ENCODE measurements at regions not wholly inside any gene's neighbourhood (a gene's known extent, or its start where the extent isn't known, plus 50 kb on each side); places are given as distances from the start of the nearest gene placed in this dataset.
"Not testable (repeated sequence)": the region's sequence is repeated elsewhere in the genome, so short reads cannot be mapped to it uniquely, and the experiment has no call there.

GRCh38 chr9:65406625-65407024 lies 121.6 kb upstream of the FOXD4L5 start:
- TF ChIP-seq CTCF (IDR thresholded peaks at IDR 0.05); POLR2A (IDR thresholded peaks at IDR 0.05); EP300 (IDR thresholded peaks at IDR 0.05; ENCODE audit: low read depth); POLR2AphosphoS5 (IDR thresholded peaks at IDR 0.05): not testable (repeated sequence)
